ENCODE measurements at regions not wholly inside any gene's neighbourhood (a gene's known extent, or its start where the extent isn't known, plus 50 kb on each side); places are given as distances from the start of the nearest gene placed in this dataset.
"Not testable (repeated sequence)": the region's sequence is repeated elsewhere in the genome, so short reads cannot be mapped to it uniquely, and the experiment has no call there.

DNA sequence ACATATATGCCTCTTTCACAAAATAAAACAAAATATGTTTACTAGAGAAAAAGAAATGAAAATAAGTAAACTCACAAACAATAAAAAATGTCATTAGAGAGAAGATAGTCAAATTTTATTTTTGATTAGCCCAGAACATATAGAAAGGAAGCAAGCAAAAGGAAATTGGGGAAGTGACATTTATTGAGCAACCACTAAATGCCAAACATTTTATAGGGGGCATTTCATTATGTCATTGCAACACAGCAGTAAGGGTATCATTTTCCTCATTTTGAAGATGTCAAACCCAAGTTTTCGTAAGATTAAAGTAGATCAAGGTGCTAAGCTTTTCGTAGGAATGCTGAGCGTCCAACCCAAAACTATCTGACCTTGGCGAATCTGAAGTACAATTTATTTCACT lies 1331.5 kb upstream of the PABPC4L start:
- no peaks in the 10 kb centered on the region for H3K36me3 Mint-ChIP-seq (ENCODE audit: low read depth)
- H3K4me1 Mint-ChIP-seq (ENCODE audit: low read depth) = no peaks in the 10 kb centered on the region
- ATAC-seq (no peak), DNase-seq (no peak)
- no peaks in the 10 kb centered on the region for H3K27me3 Mint-ChIP-seq (ENCODE audit: low read depth)
- H3K4me3 Mint-ChIP-seq = no peak overlapping the region
- ChIA-PET CTCF (no interaction called here), POLR2A (no interaction called here)
- no peak overlapping the region for H3K27ac Mint-ChIP-seq
- no peaks in the 10 kb centered on the region for H3K9me3 Mint-ChIP-seq (ENCODE audit: insufficient read depth)

GRCh38 chr4:135532132-135532531 lies 1330.5 kb upstream of the PABPC4L start:
- CTCF ChIA-PET = no interaction called here
- no peak for DNase-seq
- no peaks in the 10 kb centered on the region for H3K9me3 Mint-ChIP-seq (ENCODE audit: insufficient read depth)
- no peaks in the 10 kb centered on the region for H3K36me3 Mint-ChIP-seq (ENCODE audit: low read depth)
- no peak for ATAC-seq
- H3K27ac Mint-ChIP-seq = no peak overlapping the region
- POLR2A ChIA-PET = no interaction called here
- H3K4me3 Mint-ChIP-seq = no peak overlapping the region
- H3K27me3 Mint-ChIP-seq (ENCODE audit: low read depth) = no peaks in the 10 kb centered on the region
- no peaks in the 10 kb centered on the region for H3K4me1 Mint-ChIP-seq (ENCODE audit: low read depth)

- H3K36me3 Mint-ChIP-seq (ENCODE audit: low read depth) = no peaks in the 10 kb centered on the region
- ChIA-PET POLR2A (no interaction called here), CTCF (no interaction called here)
- H3K4me1 Mint-ChIP-seq (ENCODE audit: low read depth) = no peaks in the 10 kb centered on the region
- no peak overlapping the region for H3K4me3 Mint-ChIP-seq
- H3K9me3 Mint-ChIP-seq (ENCODE audit: insufficient read depth) = peaks cover 5% of the 10 kb centered on the region
- H3K27me3 Mint-ChIP-seq (ENCODE audit: low read depth) = no peaks in the 10 kb centered on the region
- H3K27ac Mint-ChIP-seq = no peak overlapping the region
- DNase-seq (no peak), ATAC-seq (no peak)
Observed at GRCh38 chr4:135515295-135515694, 1313.7 kb upstream of the PABPC4L start.

DNA sequence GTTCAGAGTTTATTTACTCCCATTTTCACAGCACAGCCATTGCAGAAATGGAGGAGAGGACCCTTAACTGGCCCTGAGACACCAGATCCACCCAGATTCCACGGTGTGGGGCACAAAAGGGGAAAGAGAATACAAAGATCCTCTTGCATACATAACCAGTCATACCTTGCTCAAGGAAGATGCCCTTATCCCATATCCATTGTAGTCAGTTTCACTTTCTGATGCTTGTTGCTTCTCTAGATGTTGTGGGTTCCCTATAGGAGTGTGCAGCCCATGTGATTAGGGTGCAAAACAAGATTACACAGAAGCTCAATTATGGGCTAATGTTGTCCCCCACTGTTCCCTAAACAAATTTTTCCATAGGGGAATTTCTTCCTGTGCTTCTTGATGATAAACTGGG lies 1309.0 kb upstream of the PABPC4L start:
- ATAC-seq = no peak
- H3K27ac Mint-ChIP-seq = no peak overlapping the region

DNA sequence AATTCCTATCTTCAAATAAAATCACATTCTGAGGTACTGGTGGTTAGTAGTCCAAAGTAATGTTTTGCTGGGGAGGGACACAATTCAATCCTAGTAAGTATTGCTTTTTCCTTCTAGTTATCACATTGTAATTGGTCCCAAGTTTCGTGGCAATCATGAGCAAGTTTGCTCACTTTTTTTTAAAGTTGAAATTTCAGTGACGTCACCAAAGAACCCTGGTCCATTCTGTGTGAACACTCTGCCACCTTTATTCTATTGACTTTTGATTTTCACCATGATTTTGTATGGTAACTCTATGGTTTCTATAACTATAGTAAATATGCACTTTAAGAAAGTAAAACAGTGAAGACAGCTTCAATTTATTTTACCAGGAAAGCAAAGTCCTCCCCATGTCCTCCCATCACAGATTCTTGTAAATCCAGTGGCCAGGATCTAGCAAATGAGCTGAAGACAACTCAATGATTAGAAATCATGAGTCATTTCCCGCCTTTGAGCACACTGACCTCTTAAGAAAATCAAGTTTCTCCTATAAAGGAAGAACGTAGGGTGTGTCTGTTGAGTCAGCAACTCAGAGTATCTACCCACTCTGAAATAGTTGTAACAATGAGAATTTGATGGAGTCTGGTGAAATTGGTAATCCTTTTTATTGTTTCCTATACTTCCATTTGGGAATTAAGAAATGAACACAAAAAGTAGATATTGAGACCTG lies 1306.6 kb upstream of the PABPC4L start:
- no peak for ATAC-seq
- no peak overlapping the region for H3K27ac Mint-ChIP-seq
- no peak overlapping the region for H3K4me3 Mint-ChIP-seq
- H3K27me3 Mint-ChIP-seq (ENCODE audit: low read depth) = no peaks in the 10 kb centered on the region
- ChIA-PET POLR2A (no interaction called here), CTCF (no interaction called here)
- no peak for DNase-seq
- no peaks in the 10 kb centered on the region for H3K4me1 Mint-ChIP-seq (ENCODE audit: low read depth)
- peaks cover under 1% of the 10 kb centered on the region for H3K9me3 Mint-ChIP-seq (ENCODE audit: insufficient read depth)
- no peaks in the 10 kb centered on the region for H3K36me3 Mint-ChIP-seq (ENCODE audit: low read depth)

More for the DNA sequence above, 1309.0 kb upstream of the PABPC4L start:
- Mint-ChIP-seq H3K4me1 (ENCODE audit: low read depth) (no peaks in the 10 kb centered on the region), H3K27me3 (ENCODE audit: low read depth) (no peaks in the 10 kb centered on the region), H3K4me3 (no peak overlapping the region), H3K9me3 (ENCODE audit: insufficient read depth) (peaks cover 5% of the 10 kb centered on the region), H3K36me3 (ENCODE audit: low read depth) (no peaks in the 10 kb centered on the region)
- ChIA-PET CTCF (no interaction called here), POLR2A (no interaction called here)
- no peak for DNase-seq

- ATAC-seq (no peak), DNase-seq (no peak)
- no peaks in the 10 kb centered on the region for H3K4me1 Mint-ChIP-seq (ENCODE audit: low read depth)
- no peaks in the 10 kb centered on the region for H3K27me3 Mint-ChIP-seq (ENCODE audit: low read depth)
- H3K9me3 Mint-ChIP-seq (ENCODE audit: insufficient read depth) = peaks cover 5% of the 10 kb centered on the region
- CTCF ChIA-PET = no interaction called here
- no peak overlapping the region for H3K4me3 Mint-ChIP-seq
- no peaks in the 10 kb centered on the region for H3K36me3 Mint-ChIP-seq (ENCODE audit: low read depth)
- H3K27ac Mint-ChIP-seq = no peak overlapping the region
- POLR2A ChIA-PET = no interaction called here
Observed at GRCh38 chr4:135497563-135498152, 1296.1 kb upstream of the PABPC4L start.

DNA sequence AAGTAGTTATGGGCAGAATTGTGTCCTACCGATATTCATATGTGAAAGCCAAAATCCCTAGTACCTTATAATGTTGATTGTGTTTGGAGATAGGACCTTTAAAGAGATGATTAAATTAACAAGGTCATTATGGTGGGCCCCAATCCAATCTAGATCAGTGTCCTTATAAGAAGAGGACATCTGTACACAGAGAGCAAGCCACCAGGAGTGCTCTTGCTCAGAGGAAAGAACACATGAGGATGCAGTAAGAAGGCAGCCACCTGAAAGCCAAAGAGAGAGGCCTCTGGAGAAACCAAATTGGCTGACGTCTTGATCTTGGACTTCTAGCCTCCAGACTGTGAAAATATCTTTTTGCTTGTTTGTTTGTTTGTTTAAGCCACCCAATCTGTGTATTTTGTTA lies 1290.8 kb upstream of the PABPC4L start:
- DNase-seq = no peak
- H3K27me3 Mint-ChIP-seq (ENCODE audit: low read depth) = no peaks in the 10 kb centered on the region
- no peak for ATAC-seq
- H3K27ac Mint-ChIP-seq = no peak overlapping the region
- no peaks in the 10 kb centered on the region for H3K4me1 Mint-ChIP-seq (ENCODE audit: low read depth)
- H3K9me3 Mint-ChIP-seq (ENCODE audit: insufficient read depth) = peaks cover 5% of the 10 kb centered on the region
- H3K36me3 Mint-ChIP-seq (ENCODE audit: low read depth) = no peaks in the 10 kb centered on the region
- ChIA-PET POLR2A (no interaction called here), CTCF (no interaction called here)
- H3K4me3 Mint-ChIP-seq = no peak overlapping the region

DNA sequence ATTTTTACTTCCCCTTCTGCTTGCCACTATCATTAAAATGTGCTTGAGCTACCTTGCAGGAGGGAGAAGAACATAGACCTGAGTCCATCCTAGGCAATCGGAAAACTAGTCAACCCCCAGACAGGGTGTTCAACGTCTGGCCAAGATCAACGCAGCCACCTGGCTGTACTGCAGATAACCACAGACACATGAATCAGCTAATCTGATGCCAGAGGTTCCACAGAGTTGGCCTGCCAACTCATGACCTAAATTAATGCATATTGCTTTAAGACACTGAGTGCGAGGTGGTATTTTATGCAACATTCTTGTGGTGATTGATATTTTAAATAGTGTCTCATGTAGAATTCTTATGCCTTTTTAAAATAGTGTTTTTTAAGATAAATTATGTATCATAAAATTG lies 1283.8 kb upstream of the PABPC4L start:
- Mint-ChIP-seq H3K9me3 (ENCODE audit: insufficient read depth) (no peaks in the 10 kb centered on the region), H3K27me3 (ENCODE audit: low read depth) (no peaks in the 10 kb centered on the region), H3K4me1 (ENCODE audit: low read depth) (no peaks in the 10 kb centered on the region), H3K27ac (no peak overlapping the region), H3K36me3 (ENCODE audit: low read depth) (no peaks in the 10 kb centered on the region), H3K4me3 (no peak overlapping the region)
- ATAC-seq = no peak
- CTCF ChIA-PET = no interaction called here
- no peak for DNase-seq
- POLR2A ChIA-PET = no interaction called here

DNA sequence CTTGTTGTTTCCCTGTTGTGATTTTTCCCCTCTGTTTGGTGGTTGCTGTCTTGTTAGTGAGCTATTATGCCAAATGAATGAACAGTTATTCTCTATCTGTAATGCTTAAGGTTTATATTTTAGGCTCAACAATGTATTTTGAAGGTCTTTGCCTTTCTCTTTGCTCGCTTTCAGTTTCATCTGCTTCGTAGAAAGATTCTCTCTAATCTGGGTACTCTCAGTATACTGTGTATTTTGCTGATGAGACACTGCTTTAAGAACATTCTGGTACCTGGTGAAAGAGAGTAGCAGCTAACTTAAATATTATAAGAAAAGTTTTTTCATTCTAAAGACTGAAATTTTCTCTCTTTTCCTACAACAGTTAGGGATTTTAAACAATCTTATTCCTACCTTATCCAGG lies 1274.7 kb upstream of the PABPC4L start:
- H3K36me3 Mint-ChIP-seq (ENCODE audit: low read depth) = no peaks in the 10 kb centered on the region
- H3K4me3 Mint-ChIP-seq = no peak overlapping the region
- DNase-seq (no peak), ATAC-seq (no peak)
- no peaks in the 10 kb centered on the region for H3K4me1 Mint-ChIP-seq (ENCODE audit: low read depth)
- H3K27me3 Mint-ChIP-seq (ENCODE audit: low read depth) = no peaks in the 10 kb centered on the region
- ChIA-PET POLR2A (no interaction called here), CTCF (no interaction called here)
- no peak overlapping the region for H3K27ac Mint-ChIP-seq
- H3K9me3 Mint-ChIP-seq (ENCODE audit: insufficient read depth) = no peaks in the 10 kb centered on the region

- ChIA-PET POLR2A (no interaction called here), CTCF (no interaction called here)
- H3K4me3 Mint-ChIP-seq = no peak overlapping the region
- no peak for DNase-seq
- H3K27ac Mint-ChIP-seq = no peak overlapping the region
- H3K36me3 Mint-ChIP-seq (ENCODE audit: low read depth) = no peaks in the 10 kb centered on the region
- H3K27me3 Mint-ChIP-seq (ENCODE audit: low read depth) = no peaks in the 10 kb centered on the region
- no peaks in the 10 kb centered on the region for H3K9me3 Mint-ChIP-seq (ENCODE audit: insufficient read depth)
- H3K4me1 Mint-ChIP-seq (ENCODE audit: low read depth) = no peaks in the 10 kb centered on the region
- ATAC-seq = no peak
Observed at GRCh38 chr4:135464311-135464710, 1262.7 kb upstream of the PABPC4L start.

GRCh38 chr4:135447598-135447997 lies 1246.0 kb upstream of the PABPC4L start:
- CTCF ChIA-PET; H3K27me3 Mint-ChIP-seq (ENCODE audit: low read depth); H3K4me1 Mint-ChIP-seq (ENCODE audit: low read depth); POLR2A ChIA-PET; H3K9me3 Mint-ChIP-seq (ENCODE audit: insufficient read depth); ATAC-seq; DNase-seq; H3K36me3 Mint-ChIP-seq (ENCODE audit: low read depth); H3K4me3 Mint-ChIP-seq; H3K27ac Mint-ChIP-seq: not testable (repeated sequence)

GRCh38 chr4:135434936-135435335 lies 1233.3 kb upstream of the PABPC4L start:
- ChIA-PET CTCF (no interaction called here), POLR2A (no interaction called here)
- no peaks in the 10 kb centered on the region for H3K36me3 Mint-ChIP-seq (ENCODE audit: low read depth)

DNA sequence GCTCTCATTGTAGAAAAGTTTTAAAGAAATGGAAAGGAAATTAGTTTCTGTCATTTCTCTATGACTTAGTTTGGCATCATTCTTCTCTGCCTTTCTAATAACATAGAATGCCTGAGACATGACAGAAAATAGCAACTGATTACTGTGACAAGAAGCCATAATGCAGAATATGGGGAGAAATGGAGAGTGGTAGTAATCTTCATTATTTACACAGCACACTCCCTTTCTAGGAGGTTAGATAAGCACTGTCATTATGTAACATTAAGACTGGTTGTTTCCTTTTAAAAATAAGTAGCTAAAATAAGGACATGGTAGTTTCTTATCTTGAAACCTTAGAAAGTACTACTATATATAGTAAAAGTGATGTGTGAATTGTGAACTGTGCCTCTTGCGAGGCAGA lies 1227.9 kb upstream of the PABPC4L start:
- Mint-ChIP-seq H3K4me1 (ENCODE audit: low read depth) (no peaks in the 10 kb centered on the region), H3K36me3 (ENCODE audit: low read depth) (no peaks in the 10 kb centered on the region)
- CTCF ChIA-PET = no interaction called here

More at GRCh38 chr4:135434936-135435335, 1233.3 kb upstream of the PABPC4L start:
- Mint-ChIP-seq H3K4me3 (no peak overlapping the region), H3K9me3 (ENCODE audit: insufficient read depth) (peaks cover 14% of the 10 kb centered on the region), H3K27me3 (ENCODE audit: low read depth) (no peaks in the 10 kb centered on the region), H3K27ac (no peak overlapping the region), H3K4me1 (ENCODE audit: low read depth) (no peaks in the 10 kb centered on the region)
- ATAC-seq = no peak
- no peak for DNase-seq

More for the DNA sequence above, 1227.9 kb upstream of the PABPC4L start:
- Mint-ChIP-seq H3K9me3 (ENCODE audit: insufficient read depth) (peaks cover 6% of the 10 kb centered on the region), H3K4me3 (no peak overlapping the region), H3K27me3 (ENCODE audit: low read depth) (no peaks in the 10 kb centered on the region), H3K27ac (no peak overlapping the region)
- DNase-seq (no peak), ATAC-seq (no peak)
- POLR2A ChIA-PET = no interaction called here
